Memory B cell (primary cell): ENCODE measurements at regions not wholly inside any gene's neighbourhood (a gene's known extent, or its start where the extent isn't known, plus 50 kb on each side); places are given as distances from the start of the nearest gene placed in this dataset.

ENCODE experiments used
- ATAC-seq: fragments of 150-1000 bp; cut with Tn5 transposase; 2 replicates; pipeline ENCODE4 v1.10.0; 2021; ENCODE audit warnings: low read depth, mild to moderate bottlenecking, moderate library complexity
- DNase-seq, 2 donors: peaks; one replicate each; pipeline ENCODE4 v3.0.0; 2022; ENCODE audit warnings: low spot score in 2 of 2
- H3K27ac Mint-ChIP-seq: one replicate; pipeline ENCODE4 v1.8.0; 2022; ENCODE audit warnings: mild to moderate bottlenecking, moderate library complexity, mixed read lengths
- H3K27me3 Mint-ChIP-seq: one replicate; pipeline ENCODE4 v1.8.0; 2022; ENCODE audit warnings: mixed read lengths
- H3K36me3 Mint-ChIP-seq: one replicate; pipeline ENCODE4 v1.8.0; 2022; ENCODE audit warnings: mild to moderate bottlenecking, mixed read lengths
- H3K4me1 Mint-ChIP-seq: one replicate; pipeline ENCODE4 v1.8.0; 2022; ENCODE audit warnings: mixed read lengths
- H3K4me3 Mint-ChIP-seq: one replicate; pipeline ENCODE4 v1.8.0; 2022; ENCODE audit warnings: mild to moderate bottlenecking, moderate library complexity, mixed read lengths
- H3K9me3 Mint-ChIP-seq: one replicate; pipeline ENCODE4 v1.8.0; 2022; ENCODE audit warnings: mixed read lengths

DNA sequence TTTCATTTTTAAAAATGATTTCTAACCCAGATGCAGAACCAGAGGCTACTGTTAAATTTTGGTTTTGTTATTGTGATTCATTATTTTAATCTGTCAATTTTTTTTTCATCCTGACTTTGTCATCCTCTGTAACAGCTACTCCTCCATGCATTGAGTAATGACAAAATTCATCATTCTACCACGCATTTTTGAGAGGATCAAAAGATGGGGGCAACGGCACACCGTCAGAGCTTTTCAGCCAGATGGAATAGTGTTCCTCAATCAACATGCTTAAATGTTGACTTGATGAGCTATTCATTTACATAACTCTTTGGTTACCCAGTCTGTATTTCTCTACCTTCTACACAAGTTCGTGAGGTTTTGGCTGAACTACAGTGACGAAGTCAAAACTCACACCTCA, 486.3 kb downstream of the EFNB2 start:
- Mint-ChIP-seq H3K27ac (no peak overlapping the region), H3K27me3 (no peaks in the 10 kb centered on the region), H3K9me3 (peaks cover 4% of the 10 kb centered on the region), H3K36me3 (no peaks in the 10 kb centered on the region), H3K4me1 (no peaks in the 10 kb centered on the region), H3K4me3 (no peak overlapping the region)
- DNase-seq (no peak), ATAC-seq (no peak)

DNA sequence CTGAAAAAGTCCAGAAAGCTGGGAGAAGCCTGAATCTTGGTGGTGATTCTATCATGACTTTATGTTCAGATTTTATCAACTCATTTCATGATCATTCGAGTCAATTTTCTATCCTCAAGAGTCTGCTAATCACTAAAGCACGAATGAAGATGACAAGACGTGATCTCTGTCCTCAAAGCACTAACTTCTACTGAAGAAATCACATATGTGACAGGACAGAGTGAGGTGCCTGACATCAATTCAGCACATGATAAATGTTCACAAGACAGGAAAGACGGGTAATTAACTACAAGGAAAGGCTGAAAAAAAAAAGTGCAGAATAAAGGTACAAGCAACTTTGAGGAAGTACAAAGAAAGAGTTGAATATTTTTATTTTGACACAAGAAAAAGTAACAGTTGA, 487.1 kb downstream of the EFNB2 start:
- no peak for DNase-seq
- Mint-ChIP-seq H3K27me3 (no peaks in the 10 kb centered on the region), H3K4me1 (no peaks in the 10 kb centered on the region), H3K4me3 (no peak overlapping the region), H3K9me3 (peaks cover 4% of the 10 kb centered on the region), H3K36me3 (no peaks in the 10 kb centered on the region), H3K27ac (no peak overlapping the region)
- no peak for ATAC-seq

DNA sequence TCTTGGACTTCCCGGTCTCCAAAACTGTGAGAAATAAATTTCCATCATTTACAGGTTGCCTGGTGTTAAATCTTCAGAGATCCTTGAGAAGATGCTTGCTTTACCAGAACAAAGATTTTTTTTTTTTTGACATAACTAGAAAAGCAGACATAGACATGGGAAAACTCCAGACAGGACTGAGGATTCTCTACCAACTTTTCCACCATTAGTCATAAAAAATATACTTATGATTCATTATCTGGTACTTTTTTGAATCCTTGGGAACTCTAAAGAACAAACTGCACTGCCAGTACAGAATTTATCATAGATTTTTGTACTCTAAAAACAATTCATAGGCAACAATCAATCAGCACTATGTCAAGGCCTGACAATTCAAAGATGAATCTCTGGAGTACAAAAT, 487.6 kb downstream of the EFNB2 start:
- Mint-ChIP-seq H3K27ac (no peak overlapping the region), H3K9me3 (peaks cover 4% of the 10 kb centered on the region), H3K4me3 (no peak overlapping the region), H3K27me3 (no peaks in the 10 kb centered on the region), H3K36me3 (no peaks in the 10 kb centered on the region), H3K4me1 (no peaks in the 10 kb centered on the region)
- ATAC-seq: no peak
- no peak for DNase-seq

DNA sequence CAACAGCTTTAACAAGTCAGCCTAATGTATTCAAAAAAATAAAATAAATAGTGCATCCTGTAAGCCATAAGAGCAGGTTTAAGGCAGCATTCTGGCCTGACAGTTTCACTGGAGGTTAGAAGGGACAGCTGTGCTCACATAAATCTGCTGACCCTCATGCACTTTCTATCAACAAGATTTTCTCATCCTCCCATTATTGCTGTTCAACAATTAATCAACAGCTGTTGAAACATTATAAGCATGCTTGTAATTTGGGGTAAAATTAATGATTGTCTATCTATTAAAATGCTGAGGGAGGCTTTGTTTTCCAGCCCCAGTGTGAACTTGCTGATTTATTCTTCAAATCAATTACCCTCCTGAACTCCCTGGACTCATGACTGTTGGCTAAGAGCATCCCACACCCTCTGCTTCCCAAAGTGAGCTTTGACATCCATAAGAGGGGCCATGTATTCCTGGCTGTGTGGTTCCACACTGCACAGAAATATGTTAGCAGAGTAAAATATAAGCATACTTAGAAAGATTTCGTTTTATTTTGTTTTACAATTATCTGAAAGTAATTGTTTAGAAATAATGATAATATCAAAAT, 492.4 kb downstream of the EFNB2 start:
- no peak overlapping the region for H3K4me3 Mint-ChIP-seq
- DNase-seq: no peak
- no peaks in the 10 kb centered on the region for H3K36me3 Mint-ChIP-seq
- no peak for ATAC-seq
- H3K4me1 Mint-ChIP-seq: no peaks in the 10 kb centered on the region
- H3K27ac Mint-ChIP-seq: no peak overlapping the region
- H3K27me3 Mint-ChIP-seq: no peaks in the 10 kb centered on the region
- H3K9me3 Mint-ChIP-seq: peaks cover 1% of the 10 kb centered on the region

DNA sequence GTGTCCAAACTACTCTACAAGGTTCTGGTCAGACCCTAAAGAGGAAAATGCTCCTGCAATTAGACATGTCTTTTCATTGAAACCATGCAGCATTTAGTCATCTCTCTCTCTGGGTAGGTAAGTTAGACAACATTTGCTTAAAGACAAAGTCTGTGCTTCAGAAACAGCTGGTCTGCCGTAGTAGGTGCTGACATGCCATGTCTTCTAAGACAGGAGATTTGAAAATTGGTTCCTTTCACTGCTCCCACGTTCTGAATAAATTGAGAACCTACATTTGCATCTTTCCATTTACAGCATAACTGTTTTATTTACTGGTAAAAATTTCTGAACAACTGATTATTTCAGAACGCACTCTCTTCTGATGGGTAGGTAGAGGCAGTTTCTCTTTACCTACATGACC, 494.0 kb downstream of the EFNB2 start:
- Mint-ChIP-seq H3K4me3 (no peak overlapping the region), H3K36me3 (no peaks in the 10 kb centered on the region), H3K4me1 (no peaks in the 10 kb centered on the region), H3K27ac (no peak overlapping the region), H3K9me3 (peaks cover 1% of the 10 kb centered on the region), H3K27me3 (no peaks in the 10 kb centered on the region)
- no peak for ATAC-seq
- DNase-seq: no peak

DNA sequence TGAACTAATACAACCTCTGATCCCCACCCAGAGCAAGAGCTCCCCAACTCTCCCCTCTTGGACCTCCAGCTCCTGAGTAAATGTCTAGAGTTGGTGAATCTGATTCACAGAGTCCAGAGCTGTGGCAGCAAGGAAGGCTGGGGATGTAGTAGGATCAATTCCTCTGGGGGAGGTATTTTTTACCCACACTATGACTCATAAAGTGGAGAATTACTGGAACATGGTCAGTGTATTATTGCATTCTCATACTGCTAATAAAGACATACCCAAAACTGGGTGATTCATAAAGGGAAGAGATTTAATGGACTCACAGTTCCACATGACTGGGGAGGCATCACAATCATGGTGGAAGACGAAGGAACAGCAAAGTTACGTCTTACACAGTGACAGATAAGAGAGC, 496.7 kb downstream of the EFNB2 start:
- no peaks in the 10 kb centered on the region for H3K36me3 Mint-ChIP-seq
- no peak overlapping the region for H3K27ac Mint-ChIP-seq
- DNase-seq: no peak
- H3K4me3 Mint-ChIP-seq: no peak overlapping the region
- ATAC-seq: no peak
- H3K27me3 Mint-ChIP-seq: no peaks in the 10 kb centered on the region
- H3K9me3 Mint-ChIP-seq: peaks cover 1% of the 10 kb centered on the region
- H3K4me1 Mint-ChIP-seq: no peaks in the 10 kb centered on the region

DNA sequence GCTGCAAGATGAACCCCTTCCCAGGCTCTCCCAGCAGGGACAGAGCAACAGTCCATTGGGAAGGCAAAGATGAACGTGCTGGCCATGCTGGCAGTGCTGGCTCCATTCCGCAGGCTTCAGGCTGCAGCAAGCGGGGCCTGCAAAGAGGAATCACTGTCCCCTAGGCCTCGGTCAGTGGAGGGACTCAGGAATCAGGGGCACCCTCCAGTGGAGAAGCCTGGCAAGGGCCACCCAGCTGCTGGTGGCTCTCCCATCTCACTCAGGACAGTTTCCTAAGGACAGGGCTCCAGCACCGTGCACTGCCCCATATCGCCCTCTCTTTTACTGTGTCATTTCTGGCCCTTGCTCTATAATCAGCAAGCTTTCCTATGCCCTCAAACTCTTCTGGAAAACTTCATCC, 498.6 kb downstream of the EFNB2 start:
- Mint-ChIP-seq H3K9me3 (peaks cover 3% of the 10 kb centered on the region), H3K27ac (no peak overlapping the region), H3K4me3 (no peak overlapping the region), H3K36me3 (no peaks in the 10 kb centered on the region), H3K27me3 (no peaks in the 10 kb centered on the region), H3K4me1 (no peaks in the 10 kb centered on the region)
- DNase-seq (no peak), ATAC-seq (no peak)

DNA sequence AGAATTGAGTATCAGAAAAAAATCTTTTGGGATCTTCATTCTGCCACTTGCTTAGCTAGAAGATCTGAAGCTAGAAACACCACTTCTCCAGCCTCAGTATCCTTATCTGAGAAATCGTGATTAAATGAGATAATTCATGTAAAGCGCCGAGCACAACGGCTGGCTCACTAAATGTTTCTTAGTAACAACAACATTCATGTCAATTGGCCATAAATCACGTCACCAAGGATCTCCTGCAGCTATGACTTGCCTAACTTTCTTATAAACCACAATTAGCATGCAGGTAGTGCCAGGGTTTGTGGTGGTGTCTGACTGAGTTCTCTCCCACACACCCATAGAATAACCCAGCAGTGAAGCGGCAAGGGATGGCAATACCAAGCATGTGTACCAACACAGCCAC, 501.3 kb downstream of the EFNB2 start:
- no peaks in the 10 kb centered on the region for H3K36me3 Mint-ChIP-seq
- no peak overlapping the region for H3K27ac Mint-ChIP-seq
- H3K27me3 Mint-ChIP-seq: no peaks in the 10 kb centered on the region
- no peak overlapping the region for H3K4me3 Mint-ChIP-seq
- no peak for DNase-seq
- H3K4me1 Mint-ChIP-seq: no peaks in the 10 kb centered on the region
- no peak for ATAC-seq
- peaks cover 3% of the 10 kb centered on the region for H3K9me3 Mint-ChIP-seq

DNA sequence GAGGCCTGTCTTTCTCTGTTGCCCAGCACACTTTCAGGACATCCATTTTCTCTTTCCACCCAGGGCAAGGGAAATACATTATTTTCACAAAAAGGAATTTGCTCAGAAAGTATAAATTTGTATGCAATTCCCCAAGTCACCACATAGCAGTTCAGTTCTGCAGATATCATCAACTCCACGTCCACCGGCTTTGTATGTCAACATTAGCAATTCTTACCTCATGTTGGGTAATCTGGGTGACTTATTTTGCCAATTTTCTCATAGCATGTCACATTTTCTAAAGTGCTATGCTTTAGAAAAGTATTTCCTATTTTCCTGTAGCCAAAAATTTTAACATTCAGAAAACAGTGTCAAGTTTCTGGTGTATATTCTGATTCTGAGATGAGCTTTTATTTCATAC, 501.8 kb downstream of the EFNB2 start:
- Mint-ChIP-seq H3K4me3 (no peak overlapping the region), H3K36me3 (no peaks in the 10 kb centered on the region), H3K27me3 (no peaks in the 10 kb centered on the region), H3K27ac (no peak overlapping the region), H3K4me1 (no peaks in the 10 kb centered on the region), H3K9me3 (peaks cover 2% of the 10 kb centered on the region)
- ATAC-seq (no peak), DNase-seq (no peak)

DNA sequence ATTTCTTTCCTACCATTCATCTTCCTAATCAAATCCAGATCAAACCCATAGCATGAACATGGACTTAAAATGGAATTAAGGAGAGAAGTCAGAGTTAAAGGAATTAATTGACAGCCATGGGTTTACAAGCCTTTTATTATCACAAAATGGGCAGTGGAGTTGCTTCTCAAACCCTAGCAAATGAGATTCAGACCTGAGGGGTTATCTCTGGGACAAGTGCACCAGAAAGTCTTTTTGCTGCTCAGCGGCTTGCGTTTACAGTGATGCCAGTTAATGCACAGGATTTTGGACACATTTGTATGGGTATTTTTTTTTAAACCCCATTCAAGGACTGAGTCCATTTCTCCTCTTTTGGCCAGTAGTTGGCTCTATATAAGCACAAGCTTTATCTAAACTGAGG, 503.0 kb downstream of the EFNB2 start:
- no peak for ATAC-seq
- Mint-ChIP-seq H3K4me1 (no peaks in the 10 kb centered on the region), H3K9me3 (peaks cover 1% of the 10 kb centered on the region), H3K27ac (no peak overlapping the region), H3K27me3 (no peaks in the 10 kb centered on the region), H3K36me3 (no peaks in the 10 kb centered on the region), H3K4me3 (no peak overlapping the region)
- no peak for DNase-seq

DNA sequence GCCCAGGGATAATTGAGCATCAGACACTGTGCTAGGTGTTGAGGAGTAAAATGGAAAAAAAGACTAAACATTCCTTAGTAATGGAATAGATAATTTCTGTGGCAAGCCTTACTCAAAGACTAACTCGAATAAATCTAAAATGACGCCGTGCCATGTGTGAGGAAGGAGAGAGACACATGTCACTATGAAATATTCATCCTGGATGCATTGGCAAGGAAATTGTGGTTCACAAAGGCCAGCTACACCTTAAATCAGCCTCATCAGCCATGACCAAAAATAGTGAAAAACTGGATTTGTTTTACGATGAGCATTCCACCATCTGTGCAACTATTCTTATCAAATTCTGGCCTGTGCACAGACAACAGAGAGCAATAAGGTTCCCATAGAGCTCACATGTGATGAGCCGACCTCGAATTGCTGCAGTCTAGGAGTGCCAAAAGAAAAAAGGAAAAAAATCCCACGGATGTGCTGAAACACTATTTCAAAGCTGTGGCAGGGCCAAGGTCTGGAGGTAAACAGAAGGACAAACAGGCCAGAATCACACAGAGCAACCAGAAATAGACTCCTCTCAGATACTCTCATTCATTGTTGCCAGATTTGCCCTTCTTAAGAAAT, 505.7 kb downstream of the EFNB2 start:
- no peak for ATAC-seq
- H3K36me3 Mint-ChIP-seq: no peaks in the 10 kb centered on the region
- H3K27ac Mint-ChIP-seq: no peak overlapping the region
- H3K9me3 Mint-ChIP-seq: peaks cover 4% of the 10 kb centered on the region
- no peaks in the 10 kb centered on the region for H3K4me1 Mint-ChIP-seq
- H3K4me3 Mint-ChIP-seq: no peak overlapping the region
- no peaks in the 10 kb centered on the region for H3K27me3 Mint-ChIP-seq
- no peak for DNase-seq

DNA sequence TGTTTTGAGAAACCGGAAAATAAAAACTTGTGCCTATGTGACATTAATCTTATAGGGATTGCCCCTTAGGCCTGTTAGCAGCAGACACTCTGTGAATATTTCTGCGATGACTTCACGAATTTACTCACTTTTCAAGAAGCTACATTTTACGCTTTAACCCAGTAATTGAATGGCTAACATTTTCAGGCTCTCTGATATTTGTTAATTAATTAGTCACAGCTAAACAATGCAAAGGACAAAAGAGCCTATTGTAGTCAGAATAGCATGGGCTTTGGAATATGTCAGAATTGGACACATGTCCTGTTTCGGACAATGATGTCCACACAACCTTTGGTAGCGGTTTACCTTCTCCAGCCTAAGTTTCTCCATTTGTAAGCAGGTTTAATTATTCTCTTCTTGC, 506.6 kb downstream of the EFNB2 start:
- DNase-seq: no peak
- Mint-ChIP-seq H3K27me3 (no peaks in the 10 kb centered on the region), H3K4me3 (no peak overlapping the region), H3K36me3 (no peaks in the 10 kb centered on the region), H3K9me3 (peaks cover 7% of the 10 kb centered on the region), H3K4me1 (no peaks in the 10 kb centered on the region), H3K27ac (no peak overlapping the region)
- no peak for ATAC-seq

DNA sequence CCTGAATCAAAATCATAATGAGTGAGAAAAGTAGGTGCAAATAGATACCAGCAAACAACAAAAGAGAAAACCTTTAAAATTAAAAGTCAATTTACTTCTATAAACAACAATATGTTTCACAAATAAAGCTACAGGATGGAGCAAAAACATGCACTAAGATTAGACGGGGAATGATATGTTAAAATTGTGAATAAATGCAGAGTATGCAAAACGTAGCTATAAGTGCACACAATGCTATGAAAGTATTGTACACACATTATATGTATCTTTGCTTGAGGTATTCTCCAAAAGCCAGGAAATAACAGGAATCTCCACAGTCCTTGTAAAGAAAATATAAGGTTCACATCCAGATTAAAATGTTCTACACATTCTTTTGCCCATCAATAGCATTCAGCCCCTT, 523.9 kb downstream of the EFNB2 start:
- Mint-ChIP-seq H3K36me3 (no peaks in the 10 kb centered on the region), H3K4me3 (no peak overlapping the region), H3K27me3 (no peaks in the 10 kb centered on the region), H3K4me1 (no peaks in the 10 kb centered on the region), H3K9me3 (peaks cover 5% of the 10 kb centered on the region), H3K27ac (no peak overlapping the region)
- ATAC-seq (no peak), DNase-seq (no peak)

DNA sequence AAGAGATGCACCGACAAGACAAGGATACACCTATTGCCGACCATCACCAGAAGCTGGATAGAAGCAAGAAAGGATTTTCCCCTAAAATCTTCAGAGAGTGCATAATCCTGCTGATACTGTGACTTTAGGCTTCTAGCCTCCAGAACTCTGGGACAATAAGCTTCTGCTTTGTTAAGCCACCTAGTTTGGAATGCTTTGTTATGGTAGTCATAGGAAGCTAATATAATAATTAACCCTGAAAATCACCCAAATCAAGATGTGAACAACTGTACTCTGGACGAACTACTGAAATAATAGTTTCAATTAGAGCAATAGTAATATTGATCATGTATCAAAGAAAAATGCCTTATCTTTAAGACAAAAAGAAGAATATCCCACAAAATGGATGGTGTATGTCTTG, 524.6 kb downstream of the EFNB2 start:
- Mint-ChIP-seq H3K36me3 (no peaks in the 10 kb centered on the region), H3K4me1 (no peaks in the 10 kb centered on the region), H3K27ac (no peak overlapping the region), H3K9me3 (peaks cover 5% of the 10 kb centered on the region), H3K4me3 (no peak overlapping the region), H3K27me3 (no peaks in the 10 kb centered on the region)
- no peak for DNase-seq
- no peak for ATAC-seq

DNA sequence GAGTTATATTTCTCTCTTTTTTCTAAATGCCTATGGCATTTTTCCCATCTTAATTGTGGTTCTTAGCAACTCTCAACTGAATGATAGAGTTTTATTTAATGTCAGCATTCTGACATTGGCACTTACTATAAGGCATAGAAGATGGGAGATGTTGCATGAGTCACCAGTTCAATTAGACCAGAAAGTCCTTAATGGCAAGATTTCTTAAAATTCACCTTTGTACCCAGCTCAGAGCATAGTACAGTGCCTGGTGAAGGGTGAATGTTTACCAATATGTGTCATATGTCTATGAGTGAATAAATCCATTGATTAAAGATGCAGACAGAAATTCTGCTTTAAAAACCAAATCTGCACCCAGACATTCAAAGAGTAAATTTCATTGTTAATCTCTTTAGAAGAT, 526.9 kb downstream of the EFNB2 start:
- no peak for ATAC-seq
- H3K27me3 Mint-ChIP-seq: no peaks in the 10 kb centered on the region
- DNase-seq: no peak
- H3K9me3 Mint-ChIP-seq: peaks cover 6% of the 10 kb centered on the region
- H3K27ac Mint-ChIP-seq: no peak overlapping the region
- H3K4me1 Mint-ChIP-seq: no peaks in the 10 kb centered on the region
- no peaks in the 10 kb centered on the region for H3K36me3 Mint-ChIP-seq
- no peak overlapping the region for H3K4me3 Mint-ChIP-seq
